GM10266 (cell line): ENCODE measurements at regions not wholly inside any gene's neighbourhood (a gene's known extent, or its start where the extent isn't known, plus 50 kb on each side); places are given as distances from the start of the nearest gene placed in this dataset.
"Not testable (repeated sequence)": the region's sequence is repeated elsewhere in the genome, so short reads cannot be mapped to it uniquely, and the experiment has no call there.

Experiments
- DNase-seq: peaks from one replicate; pipeline ENCODE4 v3.0.0; 2012; ENCODE audit errors: extremely low spot score
- CTCF ChIP-seq: IDR thresholded peaks from 2 replicates; pipeline ENCODE4 v1.5.1; 2012; ENCODE audit warnings: mild to moderate bottlenecking, low read depth; ENCODE audit not compliant: control insufficient read depth, insufficient read depth; ENCODE audit errors: missing control alignments

- DNase-seq = no peak
- no peak for TF ChIP-seq CTCF
Measured at GRCh38 chr7:65609131-65609530, 235.5 kb downstream of the ZNF92 start.

GRCh38 chr7:65613644-65614289 is 240.1 kb downstream of the ZNF92 start:
- DNase-seq = not testable (repeated sequence)

- not testable (repeated sequence) for DNase-seq
Measured at GRCh38 chr7:65616111-65616510, 242.5 kb downstream of the ZNF92 start.

- DNase-seq = not testable (repeated sequence)
Measured at GRCh38 chr7:65620216-65620615, 246.6 kb downstream of the ZNF92 start.

GRCh38 chr7:65621580-65622201 is 248.0 kb downstream of the ZNF92 start:
- not testable (repeated sequence) for DNase-seq
- peak; percentile 47 for TF ChIP-seq CTCF

GRCh38 chr7:65631236-65631635 is 241.6 kb upstream of the VKORC1L1 start:
- DNase-seq = not testable (repeated sequence)

GRCh38 chr7:65633587-65634404 is 239.1 kb upstream of the VKORC1L1 start:
- not testable (repeated sequence) for DNase-seq

GRCh38 chr7:65638918-65639317 is 234.0 kb upstream of the VKORC1L1 start:
- not testable (repeated sequence) for DNase-seq

GRCh38 chr7:65639717-65640116 is 233.2 kb upstream of the VKORC1L1 start:
- not testable (repeated sequence) for DNase-seq

GRCh38 chr7:65643498-65643897 is 229.4 kb upstream of the VKORC1L1 start:
- not testable (repeated sequence) for DNase-seq

- not testable (repeated sequence) for DNase-seq
Measured at GRCh38 chr7:65647153-65647964, 225.5 kb upstream of the VKORC1L1 start.

GRCh38 chr7:65651174-65651573 is 221.7 kb upstream of the VKORC1L1 start:
- not testable (repeated sequence) for DNase-seq

- DNase-seq = not testable (repeated sequence)
Measured at GRCh38 chr7:65651826-65652592, 220.9 kb upstream of the VKORC1L1 start.

- DNase-seq = not testable (repeated sequence)
Measured at GRCh38 chr7:65652669-65653068, 220.2 kb upstream of the VKORC1L1 start.

GRCh38 chr7:65656494-65657188 is 216.2 kb upstream of the VKORC1L1 start:
- DNase-seq = not testable (repeated sequence)

- DNase-seq = not testable (repeated sequence)
Measured at GRCh38 chr7:65683362-65683761, 189.5 kb upstream of the VKORC1L1 start.
